Fibroblast of the aortic adventitia (primary cell): ENCODE measurements at regions not wholly inside any gene's neighbourhood (a gene's known extent, or its start where the extent isn't known, plus 50 kb on each side); places are given as distances from the start of the nearest gene placed in this dataset.
A peak's percentile ranks its signal among the peaks of the same experiment; 100 is the strongest.

ENCODE experiments used
- DNase-seq: peaks from one replicate; pipeline ENCODE4 v3.0.0-alpha.2; 2010; ENCODE audit warnings: low read depth
- H3K4me3 ChIP-seq: 2 replicates; pipeline ENCODE4 v1.5.1; 2011; ENCODE audit warnings: low read depth, mild to moderate bottlenecking, control low read depth, low read length, moderate library complexity
- TF ChIP-seq, protein P1 (sequence below): IDR thresholded peaks from 2 replicates; pipeline ENCODE4 v1.5.1; 2011; ENCODE audit warnings: mild to moderate bottlenecking, low read length, control low read depth, inconsistent platforms; ENCODE audit not compliant: insufficient read depth

DNA sequence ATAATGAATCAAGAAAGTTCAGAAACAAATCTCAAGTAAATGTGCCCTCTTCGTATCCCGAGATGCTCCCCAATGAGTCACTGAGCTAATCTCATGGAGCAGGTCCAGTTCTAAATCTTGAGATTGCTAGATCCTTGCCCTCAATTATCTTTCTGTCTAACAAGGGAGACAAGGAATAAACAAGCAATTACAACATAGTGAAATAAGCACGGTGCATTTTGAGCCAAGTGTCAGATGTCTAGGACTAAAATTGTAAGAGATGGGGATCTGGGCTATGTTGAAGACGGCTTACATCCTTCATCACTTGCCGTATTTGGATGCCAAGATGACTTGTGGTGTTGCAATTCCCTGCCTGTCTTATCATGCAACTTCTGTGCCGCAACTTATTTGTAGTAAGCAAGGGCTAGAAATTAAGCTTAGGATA lies 56.5 kb upstream of the ADGRF1 start:
- no peak overlapping the region for H3K4me3 ChIP-seq
- TF ChIP-seq, protein P1, sequence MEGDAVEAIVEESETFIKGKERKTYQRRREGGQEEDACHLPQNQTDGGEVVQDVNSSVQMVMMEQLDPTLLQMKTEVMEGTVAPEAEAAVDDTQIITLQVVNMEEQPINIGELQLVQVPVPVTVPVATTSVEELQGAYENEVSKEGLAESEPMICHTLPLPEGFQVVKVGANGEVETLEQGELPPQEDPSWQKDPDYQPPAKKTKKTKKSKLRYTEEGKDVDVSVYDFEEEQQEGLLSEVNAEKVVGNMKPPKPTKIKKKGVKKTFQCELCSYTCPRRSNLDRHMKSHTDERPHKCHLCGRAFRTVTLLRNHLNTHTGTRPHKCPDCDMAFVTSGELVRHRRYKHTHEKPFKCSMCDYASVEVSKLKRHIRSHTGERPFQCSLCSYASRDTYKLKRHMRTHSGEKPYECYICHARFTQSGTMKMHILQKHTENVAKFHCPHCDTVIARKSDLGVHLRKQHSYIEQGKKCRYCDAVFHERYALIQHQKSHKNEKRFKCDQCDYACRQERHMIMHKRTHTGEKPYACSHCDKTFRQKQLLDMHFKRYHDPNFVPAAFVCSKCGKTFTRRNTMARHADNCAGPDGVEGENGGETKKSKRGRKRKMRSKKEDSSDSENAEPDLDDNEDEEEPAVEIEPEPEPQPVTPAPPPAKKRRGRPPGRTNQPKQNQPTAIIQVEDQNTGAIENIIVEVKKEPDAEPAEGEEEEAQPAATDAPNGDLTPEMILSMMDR: no peak
- peak; percentile 78 for DNase-seq

DNA sequence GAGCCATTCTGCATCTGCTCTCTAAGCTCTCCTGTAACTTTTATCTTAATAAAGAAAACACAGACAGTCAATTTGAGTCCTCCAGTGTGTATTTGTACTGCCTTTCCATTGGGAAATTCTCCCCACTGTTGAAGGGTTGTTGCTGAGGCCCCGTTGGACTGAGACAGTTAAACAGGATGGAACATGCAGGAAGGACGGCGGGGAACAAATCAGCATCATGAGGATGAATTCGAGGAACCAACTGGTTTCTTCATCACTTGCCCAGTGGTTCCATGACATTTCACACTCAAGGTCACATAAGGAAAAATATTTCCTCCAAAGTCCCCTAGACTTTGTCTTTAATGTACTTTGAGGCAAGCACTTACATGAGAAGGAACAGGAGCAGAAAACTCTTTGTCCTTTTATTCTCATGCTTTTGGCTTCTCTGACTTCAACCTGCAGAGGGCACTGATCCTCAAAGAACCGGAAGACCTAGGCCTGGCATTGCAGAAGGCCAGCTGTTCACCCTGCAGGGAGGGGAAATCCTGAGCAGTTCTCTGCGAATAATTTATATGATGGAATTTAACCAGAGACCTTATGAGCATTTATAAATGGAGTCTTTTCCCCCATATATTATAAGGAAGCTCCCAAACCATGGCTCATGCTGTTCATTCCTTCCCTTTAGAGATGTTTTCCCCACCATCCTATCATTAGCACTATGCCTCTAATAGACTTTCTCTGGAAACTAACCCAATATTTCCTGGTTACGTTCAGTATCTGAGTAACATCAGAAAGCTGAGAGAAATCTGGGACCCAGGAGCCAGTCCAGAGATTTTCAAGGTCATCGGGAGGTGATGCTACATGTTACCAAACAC lies 55.2 kb upstream of the ADGRF1 start:
- no peak overlapping the region for H3K4me3 ChIP-seq
- DNase-seq: peak; percentile 89
- TF ChIP-seq, protein P1: peak; percentile 82

DNA sequence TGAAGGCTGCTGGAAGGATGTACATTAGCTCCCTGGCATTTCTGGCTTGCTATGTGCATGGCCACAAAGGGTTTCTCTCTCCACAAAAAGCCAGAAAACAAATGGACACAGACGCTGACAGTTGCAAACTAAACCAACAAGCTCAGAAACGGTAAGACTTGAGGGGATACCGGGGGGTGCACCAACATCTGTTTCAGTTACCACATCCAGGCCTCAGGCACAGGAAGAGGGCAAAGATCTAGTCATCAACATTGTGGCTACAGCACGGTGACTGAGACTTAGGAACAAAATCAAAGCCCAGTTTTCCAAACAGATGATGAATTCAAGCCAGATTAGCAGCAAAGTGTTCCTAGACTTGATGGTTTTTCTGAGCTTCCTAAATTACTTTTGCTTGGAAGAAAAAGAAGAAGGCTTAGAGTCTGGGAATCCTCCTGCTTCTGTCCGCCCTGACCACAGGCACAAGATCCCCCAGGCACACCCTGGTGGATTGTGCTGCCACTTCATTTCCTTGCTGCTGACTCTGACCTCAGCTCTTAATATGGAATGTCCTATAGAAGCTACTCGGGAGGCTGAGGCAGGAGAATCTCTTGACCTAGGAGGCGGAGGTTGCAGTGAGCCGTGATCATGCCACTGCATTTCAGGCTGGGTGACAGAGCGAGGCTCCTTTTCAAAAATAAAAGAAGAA lies 54.2 kb upstream of the ADGRF1 start:
- DNase-seq: no peak
- TF ChIP-seq, protein P1: no peak

DNA sequence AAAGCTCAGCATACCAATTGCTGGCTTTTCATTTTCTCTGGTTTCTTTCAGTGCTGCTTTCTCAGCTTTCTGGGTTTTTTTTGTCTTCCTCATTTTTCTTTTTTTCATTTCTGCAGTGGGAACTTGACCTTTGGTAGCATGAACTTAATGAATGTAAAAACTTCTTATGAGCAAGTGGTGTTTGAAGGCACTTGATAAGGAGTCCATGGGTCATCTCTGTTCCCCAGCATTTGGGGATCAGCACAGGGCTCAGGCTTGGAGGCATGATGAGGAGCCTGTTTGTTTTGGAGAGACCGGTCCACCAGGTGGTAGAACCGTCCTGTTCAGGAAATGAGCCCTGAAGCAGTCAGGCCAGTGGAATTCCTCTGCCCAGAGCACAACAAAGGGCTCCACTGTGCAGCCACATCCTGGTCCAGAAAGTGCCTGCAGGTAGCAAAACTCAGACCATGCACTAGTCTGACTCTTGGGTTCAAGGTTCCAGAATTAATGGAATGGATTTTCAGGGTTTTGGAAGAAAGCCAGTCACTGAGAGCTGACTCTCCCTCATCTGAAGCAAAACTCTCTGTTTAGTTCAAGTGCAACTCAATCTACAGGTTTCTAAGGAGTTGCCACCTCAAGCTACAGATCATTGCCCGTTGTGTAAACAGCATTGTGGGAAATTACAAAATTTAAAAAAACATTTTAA lies 52.3 kb upstream of the ADGRF1 start:
- no peak overlapping the region for H3K4me3 ChIP-seq
- peak; percentile 24 for DNase-seq
- TF ChIP-seq, protein P1: no peak

More for the DNA sequence above, 54.2 kb upstream of the ADGRF1 start:
- no peak overlapping the region for H3K4me3 ChIP-seq

DNA sequence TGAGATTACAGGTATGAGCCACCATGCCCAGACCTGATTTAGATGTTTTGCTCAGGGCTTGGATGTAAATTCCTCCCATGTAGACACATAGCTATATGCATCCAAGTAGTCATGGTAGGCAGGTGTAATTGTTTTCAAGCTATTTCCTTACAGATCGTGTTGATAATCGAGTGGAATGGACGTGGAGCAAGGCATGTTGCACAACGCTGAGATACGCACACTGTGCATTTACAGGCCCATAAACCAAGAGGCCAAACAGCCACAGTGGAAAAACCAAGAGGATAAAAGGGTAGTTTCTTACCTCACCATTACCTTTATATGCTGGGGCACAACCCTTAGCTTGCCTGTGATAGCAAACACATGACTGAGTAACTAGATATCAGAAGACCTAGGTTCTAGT lies 51.0 kb upstream of the ADGRF1 start:
- no peak for DNase-seq
- no peak overlapping the region for H3K4me3 ChIP-seq
- TF ChIP-seq, protein P1: no peak

DNA sequence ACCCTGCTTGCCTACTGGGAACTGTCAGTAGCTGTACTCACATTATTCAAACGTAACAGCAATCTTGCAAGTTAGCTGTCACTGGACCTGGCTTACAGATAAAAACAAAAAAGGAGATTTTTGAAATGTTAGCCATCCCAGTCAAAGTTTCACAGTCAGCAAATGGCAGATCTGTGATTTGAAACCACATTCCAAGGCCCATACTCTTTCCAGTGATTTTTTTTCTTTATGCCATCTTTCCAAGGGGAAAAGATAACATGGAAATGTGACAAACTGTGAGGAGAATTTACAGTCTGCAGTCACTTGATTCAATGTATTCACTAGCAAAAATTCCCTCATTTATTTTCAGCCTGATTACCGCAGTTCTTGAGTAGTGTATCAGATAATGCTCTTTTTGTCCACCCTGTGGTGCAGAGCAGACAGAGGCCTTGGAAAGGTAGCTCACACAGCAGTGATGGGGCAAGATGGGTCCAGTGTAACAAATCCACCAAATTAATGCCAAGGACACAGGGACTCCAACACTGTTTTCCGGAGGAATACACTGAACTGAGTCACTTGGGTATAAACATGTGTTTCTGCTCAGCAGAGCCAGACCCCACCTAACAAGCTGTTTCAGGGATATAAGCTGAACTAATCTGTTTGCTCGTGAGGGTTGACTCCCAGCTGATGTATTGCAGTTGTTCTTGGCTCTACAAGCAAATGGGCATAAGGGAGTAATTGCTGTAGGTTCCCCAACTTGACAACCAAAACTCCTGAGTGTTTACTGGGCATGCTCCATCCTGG lies 49.9 kb upstream of the ADGRF1 start:
- peak; percentile 80 for DNase-seq

More for the DNA sequence above, 49.9 kb upstream of the ADGRF1 start:
- TF ChIP-seq, protein P1: no peak
- H3K4me3 ChIP-seq: no peak overlapping the region
